HG02943 (cell line): ENCODE measurements at regions not wholly inside any gene's neighbourhood (a gene's known extent, or its start where the extent isn't known, plus 50 kb on each side); places are given as distances from the start of the nearest gene placed in this dataset.
"Not testable (repeated sequence)": the region's sequence is repeated elsewhere in the genome, so short reads cannot be mapped to it uniquely, and the experiment has no call there.

Experiments
- ATAC-seq: cut with Tn5 transposase; IDR thresholded peaks from one replicate; pipeline ENCODE4 v1.9.1; 2021; ENCODE audit warnings: mild to moderate bottlenecking, low read depth, moderate library complexity; ENCODE audit not compliant: unreplicated experiment

GRCh38 chr20:26373066-26373465, 676.4 kb upstream of the ZNF337 start:
- ATAC-seq = not testable (repeated sequence)

GRCh38 chr20:26354511-26354910, 657.9 kb upstream of the ZNF337 start:
- ATAC-seq = no peak

GRCh38 chr20:26347396-26347795, 650.7 kb upstream of the ZNF337 start:
- no peak for ATAC-seq

GRCh38 chr20:26340460-26341065, 643.9 kb upstream of the ZNF337 start:
- not testable (repeated sequence) for ATAC-seq

- no peak for ATAC-seq
Measured at GRCh38 chr20:26324177-26324576, 627.5 kb upstream of the ZNF337 start.

- no peak for ATAC-seq
Measured at GRCh38 chr20:26315054-26315453, 618.4 kb upstream of the ZNF337 start.

- ATAC-seq = not testable (repeated sequence)
Measured at GRCh38 chr20:26309720-26310119, 613.1 kb upstream of the ZNF337 start.

GRCh38 chr20:26308961-26309360, 612.3 kb upstream of the ZNF337 start:
- no peak for ATAC-seq

GRCh38 chr20:26295006-26295405, 598.4 kb upstream of the ZNF337 start:
- no peak for ATAC-seq

GRCh38 chr20:26288379-26289061, 591.9 kb upstream of the ZNF337 start:
- not testable (repeated sequence) for ATAC-seq

GRCh38 chr20:26279238-26279637, 582.6 kb upstream of the ZNF337 start:
- ATAC-seq = no peak

- no peak for ATAC-seq
Measured at GRCh38 chr20:26277339-26277738, 580.7 kb upstream of the ZNF337 start.

- no peak for ATAC-seq
Measured at GRCh38 chr20:26276554-26277210, 580.0 kb upstream of the ZNF337 start.

GRCh38 chr20:26268762-26269161, 572.1 kb upstream of the ZNF337 start:
- ATAC-seq = not testable (repeated sequence)

- not testable (repeated sequence) for ATAC-seq
Measured at GRCh38 chr20:26260925-26261324, 564.3 kb upstream of the ZNF337 start.

GRCh38 chr20:26252311-26252975, 555.8 kb upstream of the ZNF337 start:
- not testable (repeated sequence) for ATAC-seq

GRCh38 chr20:26251376-26251775, 554.7 kb upstream of the ZNF337 start:
- not testable (repeated sequence) for ATAC-seq

GRCh38 chr20:26250249-26251114, 553.8 kb upstream of the ZNF337 start:
- ATAC-seq = not testable (repeated sequence)

- no peak for ATAC-seq
Measured at GRCh38 chr20:26243731-26244130, 547.1 kb upstream of the ZNF337 start.

GRCh38 chr20:26220609-26221008, 524.0 kb upstream of the ZNF337 start:
- not testable (repeated sequence) for ATAC-seq
